WERI-Rb-1 (cell line): ENCODE measurements at regions not wholly inside any gene's neighbourhood (a gene's known extent, or its start where the extent isn't known, plus 50 kb on each side); places are given as distances from the start of the nearest gene placed in this dataset.

ENCODE experiments used
- DNase-seq: peaks from one replicate; pipeline ENCODE4 v3.0.0-alpha.2; 2020
- H3K27ac ChIP-seq: fragments of 250-450 bp; sonication (Bioruptor Pico); 2 replicates; pipeline ENCODE4 v1.5.1; 2020; ENCODE audit warnings: mild to moderate bottlenecking, moderate library complexity
- H3K27me3 ChIP-seq: fragments of 250-450 bp; sonication (Bioruptor Pico); 2 replicates; pipeline ENCODE4 v1.5.1; 2021; ENCODE audit warnings: mild to moderate bottlenecking, low read depth, moderate library complexity; ENCODE audit not compliant: insufficient read depth, severe bottlenecking
- H3K36me3 ChIP-seq: fragments of 250-450 bp; sonication (Bioruptor Pico); 2 replicates; pipeline ENCODE4 v1.5.1; 2020; ENCODE audit warnings: mild to moderate bottlenecking, moderate library complexity
- H3K4me3 ChIP-seq: 2 replicates; pipeline ENCODE4 v1.5.1; 2011; ENCODE audit warnings: low read depth, mild to moderate bottlenecking, control low read depth, low read length
- H3K9me3 ChIP-seq: fragments of 250-450 bp; sonication (Bioruptor Pico); 2 replicates; pipeline ENCODE4 v1.5.1; 2021; ENCODE audit warnings: mild to moderate bottlenecking, moderate library complexity; ENCODE audit not compliant: severe bottlenecking
- TF ChIP-seq, protein P1 (sequence below): IDR thresholded peaks from 2 replicates; pipeline ENCODE4 v1.5.1; 2011; ENCODE audit warnings: low read depth, mild to moderate bottlenecking, control low read depth, inconsistent platforms, low read length

- Histone ChIP-seq H3K4me3 (no peak overlapping the region), H3K36me3 (no peaks in the 10 kb centered on the region), H3K27me3 (peaks cover 8% of the 10 kb centered on the region), H3K27ac (no peak overlapping the region), H3K9me3 (no peaks in the 10 kb centered on the region)
- TF ChIP-seq, protein P1, sequence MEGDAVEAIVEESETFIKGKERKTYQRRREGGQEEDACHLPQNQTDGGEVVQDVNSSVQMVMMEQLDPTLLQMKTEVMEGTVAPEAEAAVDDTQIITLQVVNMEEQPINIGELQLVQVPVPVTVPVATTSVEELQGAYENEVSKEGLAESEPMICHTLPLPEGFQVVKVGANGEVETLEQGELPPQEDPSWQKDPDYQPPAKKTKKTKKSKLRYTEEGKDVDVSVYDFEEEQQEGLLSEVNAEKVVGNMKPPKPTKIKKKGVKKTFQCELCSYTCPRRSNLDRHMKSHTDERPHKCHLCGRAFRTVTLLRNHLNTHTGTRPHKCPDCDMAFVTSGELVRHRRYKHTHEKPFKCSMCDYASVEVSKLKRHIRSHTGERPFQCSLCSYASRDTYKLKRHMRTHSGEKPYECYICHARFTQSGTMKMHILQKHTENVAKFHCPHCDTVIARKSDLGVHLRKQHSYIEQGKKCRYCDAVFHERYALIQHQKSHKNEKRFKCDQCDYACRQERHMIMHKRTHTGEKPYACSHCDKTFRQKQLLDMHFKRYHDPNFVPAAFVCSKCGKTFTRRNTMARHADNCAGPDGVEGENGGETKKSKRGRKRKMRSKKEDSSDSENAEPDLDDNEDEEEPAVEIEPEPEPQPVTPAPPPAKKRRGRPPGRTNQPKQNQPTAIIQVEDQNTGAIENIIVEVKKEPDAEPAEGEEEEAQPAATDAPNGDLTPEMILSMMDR, result no peak
- no peak for DNase-seq
Observed at GRCh38 chr5:61702784-61703183, 370.7 kb downstream of the ZSWIM6 start.

GRCh38 chr5:61704289-61704688, 372.2 kb downstream of the ZSWIM6 start:
- Histone ChIP-seq H3K27ac (no peak overlapping the region), H3K4me3 (no peak overlapping the region), H3K27me3 (peaks cover 14% of the 10 kb centered on the region), H3K9me3 (no peaks in the 10 kb centered on the region), H3K36me3 (no peaks in the 10 kb centered on the region)
- TF ChIP-seq, protein P1, result no peak
- no peak for DNase-seq

DNA sequence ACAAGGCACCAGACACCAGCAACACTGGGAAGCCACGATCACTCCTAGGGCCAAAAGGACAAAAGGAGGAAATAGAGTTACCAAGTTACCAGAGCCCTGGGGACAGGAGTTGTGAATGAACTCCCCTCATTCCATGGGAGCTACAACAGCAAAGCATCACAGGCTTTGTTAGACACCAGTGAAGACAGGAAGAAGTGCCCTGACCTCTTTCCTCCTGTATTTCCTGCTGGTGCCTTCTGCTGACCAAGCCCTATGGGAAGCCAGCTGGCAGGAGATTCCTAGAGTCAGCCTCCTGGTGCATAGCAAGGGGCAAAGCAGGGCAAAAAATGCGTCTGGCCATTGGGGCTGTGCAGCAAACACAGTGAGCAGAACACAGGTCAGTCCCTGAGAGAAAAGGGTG, 374.7 kb downstream of the ZSWIM6 start:
- Histone ChIP-seq H3K4me3 (no peak overlapping the region), H3K27ac (no peak overlapping the region), H3K9me3 (no peaks in the 10 kb centered on the region), H3K27me3 (peaks cover 5% of the 10 kb centered on the region), H3K36me3 (no peaks in the 10 kb centered on the region)
- DNase-seq, result no peak
- TF ChIP-seq, protein P1, result no peak

GRCh38 chr5:61719124-61719523, 387.1 kb downstream of the ZSWIM6 start:
- H3K4me3 ChIP-seq, result no peak overlapping the region
- no peak for DNase-seq
- no peaks in the 10 kb centered on the region for H3K27me3 ChIP-seq
- H3K9me3 ChIP-seq, result no peaks in the 10 kb centered on the region
- no peaks in the 10 kb centered on the region for H3K36me3 ChIP-seq
- TF ChIP-seq, protein P1, result no peak
- H3K27ac ChIP-seq, result no peak overlapping the region

DNA sequence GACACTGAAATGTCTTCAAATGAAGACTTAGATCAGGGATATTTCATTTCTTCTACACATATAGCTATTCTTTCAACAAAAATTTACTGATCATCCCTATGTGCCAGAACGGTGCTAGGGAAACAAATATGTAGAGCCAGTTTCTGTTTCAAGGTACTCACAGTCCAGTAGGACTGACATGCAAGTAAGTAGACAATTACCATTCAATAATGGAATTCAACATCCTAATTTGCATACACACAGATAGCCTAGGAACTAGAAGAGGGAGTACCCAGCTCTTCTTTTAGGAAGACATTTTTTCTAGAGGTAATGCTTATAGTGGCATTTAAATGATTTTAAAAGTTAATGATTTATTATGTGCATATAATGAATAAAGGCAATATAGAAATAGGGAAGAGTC, 388.8 kb downstream of the ZSWIM6 start:
- DNase-seq, result no peak
- Histone ChIP-seq H3K27ac (no peak overlapping the region), H3K9me3 (no peaks in the 10 kb centered on the region), H3K27me3 (no peaks in the 10 kb centered on the region), H3K36me3 (no peaks in the 10 kb centered on the region), H3K4me3 (no peak overlapping the region)
- TF ChIP-seq, protein P1, result no peak

DNA sequence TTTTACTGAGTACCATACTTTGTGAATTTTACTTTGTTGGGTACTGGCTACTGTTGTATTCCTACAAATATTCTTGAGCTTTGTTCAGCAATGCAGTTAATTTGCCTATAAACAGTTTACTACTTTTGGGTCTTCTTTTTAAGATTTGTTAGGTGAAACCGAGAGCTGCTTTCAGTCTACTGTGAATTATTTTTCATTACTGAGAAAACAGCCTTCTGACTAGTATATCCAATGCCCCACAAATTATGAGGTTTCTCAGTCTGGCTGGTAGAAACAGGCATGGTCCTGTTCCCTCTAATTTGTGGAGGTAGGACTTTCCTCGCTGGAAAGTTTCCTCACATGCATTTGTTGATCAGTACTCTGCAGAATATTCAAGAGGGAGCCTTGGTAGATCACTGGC, 392.0 kb downstream of the ZSWIM6 start:
- no peak for DNase-seq
- Histone ChIP-seq H3K9me3 (no peaks in the 10 kb centered on the region), H3K27ac (no peak overlapping the region), H3K27me3 (peaks cover 5% of the 10 kb centered on the region), H3K4me3 (no peak overlapping the region), H3K36me3 (no peaks in the 10 kb centered on the region)
- TF ChIP-seq, protein P1, result no peak
